Astrocyte of the cerebellum (primary cell): ENCODE measurements at regions not wholly inside any gene's neighbourhood (a gene's known extent, or its start where the extent isn't known, plus 50 kb on each side); places are given as distances from the start of the nearest gene placed in this dataset.

Experiments
- DNase-seq: peaks from one replicate; pipeline ENCODE4 v3.0.0-alpha.2; 2011; ENCODE audit warnings: low read depth
- H3K4me3 ChIP-seq: 2 replicates; pipeline ENCODE4 v1.5.1; 2011; ENCODE audit warnings: mild to moderate bottlenecking, low read depth, low read length, moderate library complexity
- in situ Hi-C: cut with HindIII; loops from 2 replicates; pipeline ENCODE4 v1.10.0; 2017; ENCODE audit warnings: low sequenced_read_pairs
- TF ChIP-seq, protein P1 (sequence below): IDR thresholded peaks from 2 replicates; pipeline ENCODE4 v1.5.1; 2012; ENCODE audit warnings: low read length, low read depth, moderate library complexity, mild to moderate bottlenecking; ENCODE audit errors: missing control alignments

DNA sequence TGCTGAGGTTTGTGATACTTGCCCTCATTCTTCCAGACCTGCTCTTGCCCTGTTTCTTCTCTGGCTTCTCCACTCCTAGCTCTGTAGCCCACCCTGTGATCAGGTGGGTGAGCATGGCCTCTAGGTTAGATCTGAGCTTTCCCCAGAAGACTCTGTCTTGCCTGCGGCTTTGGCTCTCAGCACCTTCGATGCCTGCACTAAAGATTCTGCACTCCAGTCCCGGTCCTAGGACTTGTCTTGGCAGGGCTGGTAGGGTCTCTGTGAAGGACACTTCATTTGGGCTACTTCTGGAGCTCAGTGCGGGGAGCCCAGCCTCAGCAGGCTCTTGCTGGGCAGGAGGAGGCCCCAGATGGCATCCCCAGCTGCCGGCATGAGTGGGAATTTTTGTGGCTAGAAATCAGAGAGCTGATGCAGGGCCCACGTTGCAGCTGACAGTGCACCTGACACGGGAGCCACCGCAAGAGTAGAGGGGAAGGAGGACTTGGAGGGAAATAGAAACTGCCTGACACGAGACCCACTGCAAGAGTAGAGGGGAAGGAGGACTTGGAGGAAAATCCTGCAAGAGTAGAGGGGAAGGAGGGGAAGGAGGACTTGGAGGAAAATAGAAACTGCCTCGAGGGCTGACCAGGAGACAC is 226.9 kb upstream of the B3GAT1 start:
- in situ Hi-C loops: no loop called here
- no peak overlapping the region for H3K4me3 ChIP-seq
- TF ChIP-seq, protein P1, sequence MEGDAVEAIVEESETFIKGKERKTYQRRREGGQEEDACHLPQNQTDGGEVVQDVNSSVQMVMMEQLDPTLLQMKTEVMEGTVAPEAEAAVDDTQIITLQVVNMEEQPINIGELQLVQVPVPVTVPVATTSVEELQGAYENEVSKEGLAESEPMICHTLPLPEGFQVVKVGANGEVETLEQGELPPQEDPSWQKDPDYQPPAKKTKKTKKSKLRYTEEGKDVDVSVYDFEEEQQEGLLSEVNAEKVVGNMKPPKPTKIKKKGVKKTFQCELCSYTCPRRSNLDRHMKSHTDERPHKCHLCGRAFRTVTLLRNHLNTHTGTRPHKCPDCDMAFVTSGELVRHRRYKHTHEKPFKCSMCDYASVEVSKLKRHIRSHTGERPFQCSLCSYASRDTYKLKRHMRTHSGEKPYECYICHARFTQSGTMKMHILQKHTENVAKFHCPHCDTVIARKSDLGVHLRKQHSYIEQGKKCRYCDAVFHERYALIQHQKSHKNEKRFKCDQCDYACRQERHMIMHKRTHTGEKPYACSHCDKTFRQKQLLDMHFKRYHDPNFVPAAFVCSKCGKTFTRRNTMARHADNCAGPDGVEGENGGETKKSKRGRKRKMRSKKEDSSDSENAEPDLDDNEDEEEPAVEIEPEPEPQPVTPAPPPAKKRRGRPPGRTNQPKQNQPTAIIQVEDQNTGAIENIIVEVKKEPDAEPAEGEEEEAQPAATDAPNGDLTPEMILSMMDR: no peak
- DNase-seq: no peak

DNA sequence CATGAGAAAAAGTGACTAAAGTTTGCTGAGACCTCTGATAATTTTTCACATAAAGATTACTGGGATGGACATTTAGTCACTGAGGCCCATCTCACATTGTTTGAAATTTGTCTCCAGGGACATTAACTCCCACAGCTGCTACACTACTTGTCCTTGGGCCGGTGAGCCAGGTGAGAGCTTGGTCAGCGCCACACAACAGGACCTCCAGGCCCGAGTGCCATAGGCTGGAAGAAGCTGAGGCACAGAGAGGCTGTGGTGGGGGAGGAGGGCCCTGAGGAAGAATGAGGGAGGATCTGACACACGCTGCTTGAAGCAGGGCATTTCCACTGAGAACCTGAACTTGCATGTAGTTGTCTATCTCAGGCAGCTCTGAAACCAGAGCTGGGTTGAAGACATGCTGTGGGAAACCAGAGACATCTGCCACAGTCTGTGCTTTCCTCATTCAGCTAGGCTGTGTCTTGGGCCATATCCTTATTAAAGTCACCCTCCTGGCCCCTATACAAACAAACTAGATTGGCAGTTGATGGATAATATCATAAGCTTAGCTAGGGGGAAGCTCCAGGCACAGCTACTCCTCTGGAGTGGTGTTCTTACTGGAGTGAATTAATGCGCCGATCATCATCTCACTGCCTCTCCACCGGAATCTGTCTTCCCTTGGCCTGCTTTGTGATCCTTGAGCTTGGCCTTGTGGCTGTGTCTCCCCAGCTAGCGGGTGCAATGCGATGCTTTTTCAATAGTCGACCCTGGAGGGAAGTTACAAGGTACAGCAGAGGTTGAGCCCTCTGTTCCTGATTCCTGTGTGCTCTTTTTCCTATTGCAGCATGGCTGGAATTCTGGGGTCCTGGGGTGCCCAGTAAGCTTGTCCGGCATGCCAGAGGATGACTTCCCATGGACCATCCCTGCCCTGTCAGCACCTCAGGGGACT is 225.3 kb upstream of the B3GAT1 start:
- in situ Hi-C loops: no loop called here

DNA sequence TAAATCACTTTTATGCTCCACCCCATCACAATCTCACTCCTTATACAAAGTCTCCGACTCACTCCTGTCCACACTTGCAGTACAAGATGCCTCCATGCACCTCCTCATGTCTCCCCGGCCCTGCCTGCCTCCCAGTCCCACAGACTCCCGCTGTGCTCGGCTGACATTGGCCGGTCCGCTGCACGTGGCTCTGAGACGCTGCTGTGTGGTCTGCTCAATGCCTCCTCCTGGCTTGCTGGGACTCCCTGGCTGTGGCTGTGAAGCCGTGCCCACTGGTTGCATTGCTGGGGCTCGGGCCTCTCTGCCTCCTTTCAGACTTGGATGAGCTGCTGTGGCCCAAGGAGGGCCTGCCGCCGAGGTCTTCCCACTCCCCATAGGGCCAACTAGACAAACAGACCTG is 224.0 kb upstream of the B3GAT1 start:
- in situ Hi-C loops: no loop called here
- TF ChIP-seq, protein P1: no peak
- no peak overlapping the region for H3K4me3 ChIP-seq
- DNase-seq: no peak

More for the DNA sequence above, 225.3 kb upstream of the B3GAT1 start:
- TF ChIP-seq, protein P1: no peak
- H3K4me3 ChIP-seq: no peak overlapping the region
- DNase-seq: no peak

DNA sequence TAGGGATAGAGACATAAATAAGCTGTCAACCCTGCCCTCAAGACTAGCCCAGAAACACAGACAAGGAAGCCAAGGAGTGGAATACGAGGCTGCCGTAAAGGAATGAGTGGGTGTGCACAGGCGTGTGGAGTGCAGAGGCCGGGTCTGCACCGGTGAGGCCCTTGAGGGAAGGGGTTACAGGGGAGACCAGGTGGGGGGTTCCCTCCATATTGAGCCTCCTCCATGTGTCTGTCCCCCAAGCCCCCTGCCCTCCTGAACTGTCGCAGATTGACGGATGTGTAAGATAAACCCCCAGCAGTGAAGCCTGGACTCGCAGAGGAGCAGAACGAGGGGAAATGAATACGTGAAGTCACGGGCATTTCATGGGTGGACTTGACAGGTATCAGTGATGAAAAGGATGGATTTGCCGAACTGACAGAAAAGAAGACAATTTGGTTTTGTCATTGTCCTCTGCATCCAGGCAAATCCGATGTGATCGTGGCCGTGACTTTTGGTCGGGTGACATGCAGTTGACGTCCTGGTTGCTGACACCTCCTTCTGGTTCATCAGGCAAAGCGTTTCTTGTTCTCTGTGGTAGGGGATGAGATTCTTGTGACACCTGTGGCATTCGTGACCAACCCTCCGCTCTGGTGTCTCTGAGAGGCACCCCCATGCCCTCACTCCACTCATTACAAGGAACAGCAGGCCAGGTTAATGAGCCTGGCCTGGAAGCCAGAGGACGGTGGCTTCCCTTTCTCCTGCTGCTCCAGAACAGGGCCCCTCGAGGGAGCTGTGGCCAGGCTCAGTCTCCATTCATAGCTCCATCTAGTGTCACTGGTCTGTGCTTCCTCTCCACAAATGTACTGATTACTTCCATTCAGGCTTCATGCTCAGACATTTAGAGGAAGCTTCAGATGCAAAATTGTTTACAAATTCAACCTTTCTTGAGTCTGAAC is 223.1 kb upstream of the B3GAT1 start:
- DNase-seq: no peak
- TF ChIP-seq, protein P1: no peak
- in situ Hi-C loops: no loop called here
- H3K4me3 ChIP-seq: no peak overlapping the region

DNA sequence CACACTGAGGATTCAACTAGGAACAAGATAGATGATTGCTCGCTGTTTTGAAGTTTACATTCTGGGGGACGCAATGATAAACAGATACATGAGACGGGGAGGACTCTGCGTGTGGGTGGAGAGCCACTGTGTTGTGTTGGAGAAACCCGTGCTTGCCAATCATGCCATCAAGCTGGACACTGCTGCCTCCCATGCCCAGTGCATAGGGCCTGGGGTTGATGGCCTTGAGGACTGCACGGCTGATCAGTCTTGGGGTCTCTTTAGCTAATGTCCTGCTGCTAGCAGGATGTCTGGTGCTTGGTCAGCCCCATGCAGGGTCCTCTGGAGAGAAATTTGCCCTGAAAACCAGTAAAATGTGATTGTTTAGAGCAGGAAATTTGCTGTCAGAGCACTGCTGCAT is 221.2 kb upstream of the B3GAT1 start:
- H3K4me3 ChIP-seq: no peak overlapping the region
- in situ Hi-C loops: no loop called here
- DNase-seq: no peak
- TF ChIP-seq, protein P1: no peak

DNA sequence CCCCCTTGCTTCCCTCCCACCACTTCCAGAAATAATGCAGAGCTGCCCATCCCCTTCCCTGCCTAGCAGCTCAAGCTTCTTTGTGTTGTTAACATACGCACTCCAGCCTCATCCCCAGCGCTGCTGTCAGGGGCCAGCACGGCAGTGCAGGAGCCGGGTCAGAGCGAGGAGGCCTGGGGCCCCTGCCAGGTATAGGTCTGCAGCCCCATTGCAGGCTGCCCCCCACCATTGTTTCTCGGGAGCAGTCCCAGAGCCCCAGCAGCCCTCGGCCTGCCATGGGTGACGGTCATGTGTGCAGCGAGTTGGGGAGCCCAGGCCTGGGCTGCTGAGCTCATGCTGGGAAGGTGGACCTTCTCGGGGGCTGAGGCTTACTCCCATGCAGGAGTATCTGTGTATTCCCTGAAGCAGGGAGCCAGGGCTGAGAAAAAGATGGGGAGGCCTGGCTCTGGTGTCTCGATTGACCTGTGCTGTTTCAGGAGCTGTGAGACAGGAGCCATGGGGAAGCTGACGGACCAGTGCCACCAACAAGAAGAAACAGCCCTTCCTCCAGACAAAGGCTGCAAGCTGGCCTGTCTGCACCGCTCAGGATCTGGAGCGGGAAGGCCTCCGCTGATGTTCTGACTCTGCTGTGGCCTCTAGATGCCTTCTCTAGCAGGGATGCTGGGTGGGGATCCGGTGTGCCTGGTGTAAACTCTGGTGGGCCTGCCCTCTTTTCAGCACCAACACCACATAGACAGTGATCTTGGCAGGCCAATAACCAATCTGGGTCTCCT is 220.5 kb upstream of the B3GAT1 start:
- in situ Hi-C loops: no loop called here
- no peak for DNase-seq
- H3K4me3 ChIP-seq: no peak overlapping the region
- TF ChIP-seq, protein P1: no peak
